T-cell (primary cell): ENCODE measurements at regions not wholly inside any gene's neighbourhood (a gene's known extent, or its start where the extent isn't known, plus 50 kb on each side); places are given as distances from the start of the nearest gene placed in this dataset.
"Not testable (repeated sequence)": the region's sequence is repeated elsewhere in the genome, so short reads cannot be mapped to it uniquely, and the experiment has no call there.

ENCODE experiments used
- ATAC-seq, 4 experiments: fragments of 200-7000 bp in 3 of 4; fragments of 150-1000 bp in 1 of 4; cut with Tn5 transposase; replicated peaks in 1 of 4; 1 replicate in 3 of 4; 2 replicates in 1 of 4; pipeline ENCODE4 v1.10.0; 2021; ENCODE audit warnings: moderate library complexity in 3 of 4, mild to moderate bottlenecking in 2 of 4, moderate number of reproducible peaks in 1 of 4
- CTCF ChIA-PET, 2 donors: fragments of 300-600 bp; sonication (Branson Sonifier 250); formaldehyde crosslinking; loops; one replicate each; lab custom pipeline; 2022; ENCODE audit warnings: antibody characterized with exemption in 2 of 2; lab: Charles Lee
- POLR2A ChIA-PET, 2 donors: fragments of 300-600 bp; sonication (Branson Sonifier 250); formaldehyde crosslinking; loops; one replicate each; lab custom pipeline; 2022; ENCODE audit warnings: antibody characterized with exemption in 2 of 2; lab: Charles Lee
- DNase-seq, 35 experiments: peaks; one replicate each; pipeline versions ENCODE4 v3.0.0 to v3.0.0-alpha.2; 2013 to 2023
- H3K27ac ChIP-seq: one replicate; pipeline ENCODE4 v1.5.1; 2013; ENCODE audit warnings: low read length
- H3K27me3 ChIP-seq, 2 experiments: replicated peaks in 1 of 2; 1 replicate in 1 of 2; 2 replicates in 1 of 2; pipeline versions ENCODE4 v1.6.1 to v1.7.0; 2013; ENCODE audit warnings: low read length in 1 of 2, mixed read lengths in 1 of 2; ENCODE audit not compliant: control insufficient read depth in 2 of 2, insufficient read depth in 2 of 2; ENCODE audit errors: extremely low read depth in 1 of 2
- H3K36me3 ChIP-seq, 2 donors: 1 replicate in 1 of 2; 2 replicates in 1 of 2; pipeline versions ENCODE4 v1.6.1 to v1.7.0; 2013; ENCODE audit warnings: low read length in 1 of 2; ENCODE audit not compliant: control insufficient read depth in 2 of 2, insufficient read depth in 1 of 2; ENCODE audit errors: extremely low read depth in 1 of 2
- H3K4me1 ChIP-seq, 2 experiments: 1 replicate in 1 of 2; 2 replicates in 1 of 2; pipeline versions ENCODE4 v1.6.1 to v1.7.0; 2013; ENCODE audit warnings: low read length in 2 of 2, mixed read lengths in 1 of 2; ENCODE audit not compliant: insufficient read depth in 2 of 2, control insufficient read depth in 1 of 2; ENCODE audit errors: extremely low read depth in 1 of 2
- H3K4me3 ChIP-seq, 2 donors: 1 replicate in 1 of 2; 2 replicates in 1 of 2; pipeline versions ENCODE4 v1.5.1 to v1.7.0; 2013; ENCODE audit warnings: mild to moderate bottlenecking in 2 of 2, low read length in 1 of 2, moderate library complexity in 1 of 2; ENCODE audit not compliant: control insufficient read depth in 1 of 2; ENCODE audit errors: extremely low read depth in 1 of 2
- H3K9me3 ChIP-seq: 2 replicates; pipeline ENCODE4 v1.7.0; 2013
- H3K27ac Mint-ChIP-seq, 2 donors: one replicate each; pipeline ENCODE4 v1.8.0; 2020 to 2021; ENCODE audit warnings: mild to moderate bottlenecking in 2 of 2, mixed read lengths in 2 of 2
- H3K27me3 Mint-ChIP-seq, 2 donors: one replicate each; pipeline ENCODE4 v1.8.0; 2021 to 2022; ENCODE audit warnings: mixed read lengths in 2 of 2
- H3K36me3 Mint-ChIP-seq: one replicate; pipeline ENCODE4 v1.8.0; 2021; ENCODE audit warnings: mixed read lengths
- H3K4me1 Mint-ChIP-seq, 3 donors: one replicate each; pipeline ENCODE4 v1.8.0; 2020 to 2022; ENCODE audit warnings: mixed read lengths in 3 of 3, mild to moderate bottlenecking in 1 of 3
- H3K4me3 Mint-ChIP-seq, 3 donors: one replicate each; pipeline ENCODE4 v1.8.0; 2020 to 2022; ENCODE audit warnings: mild to moderate bottlenecking in 3 of 3, mixed read lengths in 3 of 3, moderate library complexity in 3 of 3
- H3K9me3 Mint-ChIP-seq, 3 donors: one replicate each; pipeline ENCODE4 v1.8.0; 2020 to 2022; ENCODE audit warnings: mixed read lengths in 3 of 3
- WGBS: methylation state at CpG from one replicate; pipeline ENCODE4 v1.1.5; 2013; ENCODE audit warnings: missing lambda C conversion rate; ENCODE audit not compliant: insufficient coverage; 5-methylcytosine and 5-hydroxymethylcytosine counted together

DNA sequence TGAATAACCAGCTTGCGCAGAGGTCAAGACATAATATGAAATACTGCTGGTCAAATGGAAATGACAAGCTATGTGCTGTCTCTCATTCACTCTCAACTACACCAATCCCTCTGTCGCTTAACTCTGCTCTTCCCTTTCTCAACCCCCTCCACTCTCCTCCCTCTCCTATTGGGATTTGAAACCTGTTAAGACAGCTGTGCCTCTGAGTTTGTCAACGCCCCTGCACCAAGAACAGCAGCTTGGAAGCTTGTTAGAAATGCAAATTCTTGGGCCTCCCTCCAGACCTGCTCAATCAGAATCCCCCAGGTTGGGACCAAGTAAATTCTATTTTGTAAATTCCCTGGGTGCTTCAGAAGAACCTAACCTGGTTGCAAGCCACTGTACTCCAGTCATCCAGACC, 149.7 kb upstream of the ATP2B2 start:
- ChIA-PET CTCF (no interaction called here), POLR2A (interaction anchor here in 1 of 2 donors (0.6 kb wide), 1 partner anchor 18 kb away, joined by 5 read pairs; no protein-coding TSS in a partner anchor)
- Mint-ChIP-seq H3K36me3 (no peaks in the 10 kb centered on the region), H3K4me1 (no peaks in the 10 kb centered on the region), H3K27me3 (peaks cover 37 to 47% of the 10 kb centered on the region in 2 donors), H3K9me3 (peaks cover 0 to 6% (median 0%) of the 10 kb centered on the region in 3 donors), H3K27ac (no peak overlapping the region), H3K4me3 (no peak overlapping the region)
- Histone ChIP-seq H3K27ac (no peak overlapping the region), H3K27me3 (peaks cover 0 to 18% of the 10 kb centered on the region in 2 experiments), H3K9me3 (no peaks in the 10 kb centered on the region), H3K36me3 (no peaks in the 10 kb centered on the region), H3K4me3 (no peak overlapping the region), H3K4me1 (no peaks in the 10 kb centered on the region)
- ATAC-seq = no peak
- no peak for DNase-seq
- WGBS = 64% methylated on average over 2 of the region's 3 CpGs

DNA sequence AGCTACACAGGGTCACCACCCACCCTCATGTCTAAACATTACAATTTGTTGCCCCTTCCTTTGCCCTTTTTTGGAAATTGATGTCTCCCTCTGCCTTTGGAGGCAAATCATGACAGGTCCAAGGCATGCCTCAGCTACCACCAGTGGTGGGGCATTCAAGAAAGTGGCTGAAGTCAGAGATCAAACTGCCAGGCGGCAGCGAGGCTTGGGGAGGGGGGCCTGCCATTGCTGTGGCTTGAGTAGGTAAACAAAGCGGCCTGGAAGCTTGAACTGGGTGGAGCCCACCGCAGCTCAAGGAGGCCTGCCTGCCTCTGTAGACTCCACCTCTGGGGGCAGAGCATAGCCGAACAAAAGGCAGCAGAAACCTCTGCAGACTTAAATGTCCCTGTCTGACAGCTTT, 152.0 kb upstream of the ATP2B2 start:
- H3K4me3 ChIP-seq, ATAC-seq, H3K27ac Mint-ChIP-seq, H3K4me3 Mint-ChIP-seq, H3K27ac ChIP-seq, POLR2A ChIA-PET, DNase-seq, CTCF ChIA-PET, H3K4me1 Mint-ChIP-seq, H3K9me3 Mint-ChIP-seq, H3K9me3 ChIP-seq, H3K4me1 ChIP-seq, H3K36me3 ChIP-seq, H3K36me3 Mint-ChIP-seq: not testable (repeated sequence)
- peaks cover 0 to 12% of the 10 kb centered on the region in 2 experiments for H3K27me3 ChIP-seq
- H3K27me3 Mint-ChIP-seq = peaks cover 34 to 44% of the 10 kb centered on the region in 2 donors
- WGBS = no CpG with 5 or more reads among the region's 5 CpGs

DNA sequence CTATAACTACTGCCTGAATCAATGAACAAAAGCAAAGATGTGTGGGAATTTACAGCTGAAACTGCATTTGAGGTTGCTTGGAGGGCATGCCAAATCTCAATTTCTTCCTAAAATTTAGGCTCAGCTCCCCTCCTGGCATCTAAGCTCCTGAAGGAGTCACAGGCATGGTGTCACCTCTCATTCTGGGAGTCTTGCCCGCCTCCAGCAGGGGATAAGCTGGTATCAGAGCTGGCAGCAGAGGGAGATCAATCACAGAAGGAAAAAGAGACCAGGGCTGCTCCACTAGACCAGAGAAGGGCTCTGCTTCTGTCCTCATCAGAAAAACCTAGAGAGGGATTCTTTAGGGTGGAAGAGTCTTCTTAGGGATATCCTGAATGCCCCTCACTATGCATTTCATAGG, 150.4 kb upstream of the SLC6A11 start:
- no peaks in the 10 kb centered on the region for H3K36me3 ChIP-seq
- ATAC-seq = no peak
- ChIA-PET CTCF (no interaction called here), POLR2A (no interaction called here)
- H3K9me3 ChIP-seq = no peaks in the 10 kb centered on the region
- no peaks in the 10 kb centered on the region for H3K9me3 Mint-ChIP-seq
- DNase-seq = no peak
- no peak overlapping the region for H3K27ac ChIP-seq
- peaks cover 8 to 9% (median 8%) of the 10 kb centered on the region in 3 donors for H3K4me1 Mint-ChIP-seq
- H3K36me3 Mint-ChIP-seq = no peaks in the 10 kb centered on the region
- no peak overlapping the region for H3K4me3 Mint-ChIP-seq
- WGBS = no CpG with 5 or more reads among the region's 1 CpG
- H3K4me3 ChIP-seq = no peak overlapping the region
- peaks cover 0 to 40% of the 10 kb centered on the region in 2 experiments for H3K27me3 ChIP-seq
- peaks cover 31 to 35% of the 10 kb centered on the region in 2 donors for H3K27me3 Mint-ChIP-seq
- H3K4me1 ChIP-seq = peaks cover 0 to 6% of the 10 kb centered on the region in 2 experiments
- H3K27ac Mint-ChIP-seq = no peak overlapping the region

DNA sequence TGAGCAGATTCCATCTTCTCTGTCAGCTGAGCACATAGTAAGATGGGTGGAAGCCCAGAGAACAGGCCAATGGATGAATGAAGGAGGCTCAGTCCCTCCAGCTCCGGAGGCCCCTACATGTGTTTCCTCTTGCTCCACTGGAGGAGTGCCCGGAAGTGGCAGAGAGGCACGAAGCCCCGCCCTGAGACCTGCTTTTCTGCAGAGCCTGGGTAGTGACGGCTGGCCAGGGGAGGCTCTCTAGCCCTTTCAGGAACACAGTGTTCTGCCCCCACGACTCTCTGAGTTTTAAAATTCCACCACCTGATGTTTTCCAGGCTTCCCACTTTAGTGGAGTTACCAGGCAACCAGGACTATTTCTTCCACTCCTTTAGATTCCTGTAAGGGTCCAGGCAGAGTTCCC, 149.4 kb upstream of the SLC6A11 start:
- no peak overlapping the region for H3K4me3 Mint-ChIP-seq
- no peak overlapping the region for H3K4me3 ChIP-seq
- no peaks in the 10 kb centered on the region for H3K9me3 ChIP-seq
- ChIA-PET CTCF (no interaction called here), POLR2A (no interaction called here)
- DNase-seq = no peak
- 6% methylated on average over 6 of the region's 6 CpGs for whole genome bisulfite sequencing
- peaks cover 26 to 35% of the 10 kb centered on the region in 2 donors for H3K27me3 Mint-ChIP-seq
- H3K36me3 Mint-ChIP-seq = no peaks in the 10 kb centered on the region
- H3K4me1 ChIP-seq = peaks cover 0 to 6% of the 10 kb centered on the region in 2 experiments
- H3K27ac ChIP-seq = no peak overlapping the region
- no peaks in the 10 kb centered on the region for H3K9me3 Mint-ChIP-seq
- peaks cover 8 to 9% (median 8%) of the 10 kb centered on the region in 3 donors for H3K4me1 Mint-ChIP-seq
- no peak overlapping the region for H3K27ac Mint-ChIP-seq
- no peaks in the 10 kb centered on the region for H3K36me3 ChIP-seq
- H3K27me3 ChIP-seq = peaks cover 0 to 40% of the 10 kb centered on the region in 2 experiments
- no peak for ATAC-seq

DNA sequence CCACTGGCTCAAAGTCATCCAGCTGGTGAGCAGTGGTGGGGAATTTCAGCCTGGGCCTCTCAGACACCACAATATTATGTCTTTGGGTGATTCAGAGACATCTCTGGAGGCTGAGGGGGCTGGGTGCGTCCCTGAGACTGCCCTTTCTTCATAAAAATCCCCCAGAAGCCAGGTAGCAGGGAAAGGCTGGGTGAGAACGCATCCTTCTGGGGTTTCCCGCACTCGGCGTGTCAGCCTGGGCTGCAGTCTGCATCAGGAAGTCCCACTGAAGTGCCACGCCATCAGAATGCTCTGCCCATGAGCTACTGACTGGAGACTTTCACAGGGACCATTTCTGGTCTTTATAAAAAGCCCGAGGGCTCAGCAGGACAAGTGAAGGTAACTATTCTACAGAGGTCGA, 148.8 kb upstream of the SLC6A11 start:
- no peak overlapping the region for H3K27ac ChIP-seq
- no peaks in the 10 kb centered on the region for H3K9me3 ChIP-seq
- H3K27me3 Mint-ChIP-seq = peaks cover 26 to 35% of the 10 kb centered on the region in 2 donors
- 79% methylated on average over 7 of the region's 8 CpGs for WGBS
- no peak overlapping the region for H3K27ac Mint-ChIP-seq
- no peaks in the 10 kb centered on the region for H3K9me3 Mint-ChIP-seq
- CTCF ChIA-PET = no interaction called here
- H3K27me3 ChIP-seq = peaks cover 0 to 40% of the 10 kb centered on the region in 2 experiments
- POLR2A ChIA-PET = no interaction called here
- H3K4me1 ChIP-seq = peaks cover 0 to 6% of the 10 kb centered on the region in 2 experiments
- H3K36me3 ChIP-seq = no peaks in the 10 kb centered on the region
- H3K36me3 Mint-ChIP-seq = no peaks in the 10 kb centered on the region
- H3K4me3 Mint-ChIP-seq = no peak overlapping the region
- ATAC-seq (no peak), DNase-seq (no peak)
- no peak overlapping the region for H3K4me3 ChIP-seq
- peaks cover 8 to 9% (median 8%) of the 10 kb centered on the region in 3 donors for H3K4me1 Mint-ChIP-seq

DNA sequence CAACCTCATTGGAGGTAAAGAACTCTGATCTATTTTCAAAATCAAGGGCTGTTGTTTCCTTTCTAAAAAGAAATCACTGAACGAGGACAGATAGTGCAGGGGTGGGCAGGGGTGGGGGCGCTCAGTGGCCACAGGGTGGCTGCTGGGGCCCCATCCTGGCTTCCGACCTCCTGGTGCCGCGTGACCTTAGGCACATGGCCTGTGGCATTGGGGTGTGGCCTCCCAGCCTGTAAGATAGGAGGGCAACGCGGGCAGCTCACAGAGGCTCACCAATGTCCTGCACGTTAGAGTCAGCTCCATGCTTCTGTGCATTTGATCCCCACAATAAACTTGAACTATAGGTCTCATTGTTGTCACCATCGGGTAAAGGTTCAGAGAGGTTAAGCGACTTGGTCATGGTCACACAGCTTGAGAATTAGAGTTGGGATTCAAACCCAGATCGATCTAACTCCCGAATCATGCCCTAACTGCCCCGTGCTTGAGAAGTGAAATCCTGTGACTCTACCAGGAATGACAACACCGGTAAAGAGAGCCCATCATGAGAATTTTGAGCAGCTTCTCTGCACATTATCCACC, 148.0 kb upstream of the SLC6A11 start:
- H3K36me3 ChIP-seq = no peaks in the 10 kb centered on the region
- H3K4me3 Mint-ChIP-seq = no peak overlapping the region
- no peaks in the 10 kb centered on the region for H3K9me3 ChIP-seq
- H3K27me3 ChIP-seq = peaks cover 0 to 43% of the 10 kb centered on the region in 2 experiments
- no peaks in the 10 kb centered on the region for H3K36me3 Mint-ChIP-seq
- H3K4me1 ChIP-seq = peaks cover 0 to 6% of the 10 kb centered on the region in 2 experiments
- H3K9me3 Mint-ChIP-seq = no peaks in the 10 kb centered on the region
- H3K4me1 Mint-ChIP-seq = peaks cover 8 to 9% (median 8%) of the 10 kb centered on the region in 3 donors
- H3K4me3 ChIP-seq = no peak overlapping the region
- peaks cover 20 to 35% of the 10 kb centered on the region in 2 donors for H3K27me3 Mint-ChIP-seq
- ChIA-PET POLR2A (no interaction called here), CTCF (no interaction called here)
- DNase-seq (no peak), ATAC-seq (no peak)
- H3K27ac ChIP-seq = no peak overlapping the region
- 78% methylated on average over 14 of the region's 14 CpGs for WGBS
- H3K27ac Mint-ChIP-seq = no peak overlapping the region
